ENCODE measurements at regions not wholly inside any gene's neighbourhood (a gene's known extent, or its start where the extent isn't known, plus 50 kb on each side); places are given as distances from the start of the nearest gene placed in this dataset.

- peaks cover 2% of the 10 kb centered on the region for H3K36me3 Mint-ChIP-seq (ENCODE audit: low read depth)
- H3K9me3 Mint-ChIP-seq (ENCODE audit: low read depth), result peaks cover 4% of the 10 kb centered on the region
- H3K4me1 Mint-ChIP-seq (ENCODE audit: low read depth), result peaks cover 49% of the 10 kb centered on the region
- TF ChIP-seq CTCF (IDR thresholded peaks at IDR 0.05), result no peak
- DNase-seq (ENCODE audit: low spot score), result no peak
- H3K27ac Mint-ChIP-seq (ENCODE audit: unreplicated experiment), result no peak overlapping the region
- no peak overlapping the region for H3K4me3 Mint-ChIP-seq (ENCODE audit: unreplicated experiment)
- no peaks in the 10 kb centered on the region for H3K27me3 Mint-ChIP-seq (ENCODE audit: low read depth)
Measured at GRCh38 chr2:41942278-41942677, 105.5 kb upstream of the PKDCC start.

GRCh38 chr2:41943159-41943558 is 104.7 kb upstream of the PKDCC start:
- H3K27ac Mint-ChIP-seq (ENCODE audit: unreplicated experiment), result no peak overlapping the region
- DNase-seq (ENCODE audit: low spot score), result no peak
- peaks cover 4% of the 10 kb centered on the region for H3K9me3 Mint-ChIP-seq (ENCODE audit: low read depth)
- TF ChIP-seq CTCF (IDR thresholded peaks at IDR 0.05), result no peak
- H3K4me1 Mint-ChIP-seq (ENCODE audit: low read depth), result peaks cover 40% of the 10 kb centered on the region
- H3K27me3 Mint-ChIP-seq (ENCODE audit: low read depth), result no peaks in the 10 kb centered on the region
- H3K4me3 Mint-ChIP-seq (ENCODE audit: unreplicated experiment), result no peak overlapping the region
- peaks cover 2% of the 10 kb centered on the region for H3K36me3 Mint-ChIP-seq (ENCODE audit: low read depth)

- no peaks in the 10 kb centered on the region for H3K27me3 Mint-ChIP-seq (ENCODE audit: low read depth)
- no peak for TF ChIP-seq CTCF (IDR thresholded peaks at IDR 0.05)
- H3K4me3 Mint-ChIP-seq (ENCODE audit: unreplicated experiment), result no peak overlapping the region
- H3K36me3 Mint-ChIP-seq (ENCODE audit: low read depth), result peaks cover 2% of the 10 kb centered on the region
- no peak for DNase-seq (ENCODE audit: low spot score)
- no peak overlapping the region for H3K27ac Mint-ChIP-seq (ENCODE audit: unreplicated experiment)
- peaks cover 29% of the 10 kb centered on the region for H3K4me1 Mint-ChIP-seq (ENCODE audit: low read depth)
- peaks cover 4% of the 10 kb centered on the region for H3K9me3 Mint-ChIP-seq (ENCODE audit: low read depth)
Measured at GRCh38 chr2:41944220-41944880, 103.5 kb upstream of the PKDCC start.

GRCh38 chr2:41947701-41948396 is 100.0 kb upstream of the PKDCC start:
- peaks cover 2% of the 10 kb centered on the region for H3K36me3 Mint-ChIP-seq (ENCODE audit: low read depth)
- no peak for TF ChIP-seq CTCF (IDR thresholded peaks at IDR 0.05)
- H3K4me1 Mint-ChIP-seq (ENCODE audit: low read depth), result peaks cover 3% of the 10 kb centered on the region
- no peak overlapping the region for H3K4me3 Mint-ChIP-seq (ENCODE audit: unreplicated experiment)
- H3K27me3 Mint-ChIP-seq (ENCODE audit: low read depth), result no peaks in the 10 kb centered on the region
- no peak overlapping the region for H3K27ac Mint-ChIP-seq (ENCODE audit: unreplicated experiment)
- peaks cover 4% of the 10 kb centered on the region for H3K9me3 Mint-ChIP-seq (ENCODE audit: low read depth)
- DNase-seq (ENCODE audit: low spot score), result no peak

- H3K9me3 Mint-ChIP-seq (ENCODE audit: low read depth), result peaks cover 4% of the 10 kb centered on the region
- H3K4me1 Mint-ChIP-seq (ENCODE audit: low read depth), result peaks cover 3% of the 10 kb centered on the region
- no peak overlapping the region for H3K4me3 Mint-ChIP-seq (ENCODE audit: unreplicated experiment)
- peaks cover 2% of the 10 kb centered on the region for H3K36me3 Mint-ChIP-seq (ENCODE audit: low read depth)
- TF ChIP-seq CTCF (IDR thresholded peaks at IDR 0.05), result no peak
- H3K27ac Mint-ChIP-seq (ENCODE audit: unreplicated experiment), result no peak overlapping the region
- DNase-seq (ENCODE audit: low spot score), result no peak
- no peaks in the 10 kb centered on the region for H3K27me3 Mint-ChIP-seq (ENCODE audit: low read depth)
Measured at GRCh38 chr2:41948397-41948763, 99.4 kb upstream of the PKDCC start.

Data from chondrocyte (in vitro differentiated cells).